ENCODE measurements at regions not wholly inside any gene's neighbourhood (a gene's known extent, or its start where the extent isn't known, plus 50 kb on each side); places are given as distances from the start of the nearest gene placed in this dataset.

GRCh38 chr1:173101589-173101988 lies 50.8 kb upstream of the TNFSF18 start:
- TF ChIP-seq ZNF530 (tag by site-specific recombination; IDR thresholded peaks at IDR 0.05; ENCODE audit: low read depth) (no peak), YY1 (tag by site-specific recombination; IDR thresholded peaks at IDR 0.05) (no peak), ZNF24 (tag by site-specific recombination; IDR thresholded peaks at IDR 0.05) (no peak), ZNF138 (tag by site-specific recombination; IDR thresholded peaks at IDR 0.05; ENCODE audit: borderline replicate concordance) (no peak), WT1 (tag by site-specific recombination; IDR thresholded peaks at IDR 0.05) (no peak), REST (tag by site-specific recombination; IDR thresholded peaks at IDR 0.05) (no peak), ZNF639 (tag by site-specific recombination; IDR thresholded peaks at IDR 0.05) (no peak), ZNF449 (tag by site-specific recombination; IDR thresholded peaks at IDR 0.05) (no peak), ZNF514 (tag by site-specific recombination; IDR thresholded peaks at IDR 0.05) (no peak), CTCF (tag by site-specific recombination; IDR thresholded peaks at IDR 0.05) (no peak), ZNF274 (IDR thresholded peaks at IDR 0.05; ENCODE audit: low read length) (no peak), ZNF274 (tag by site-specific recombination; IDR thresholded peaks at IDR 0.05; ENCODE audit: borderline replicate concordance) (no peak)
